Stimulated activated CD4-positive, alpha-beta T cell treated with anti-CD3 and anti-CD28 coated beads, TNF-alpha, amount 100 ng/mL, for 48 hours (primary cell): ENCODE measurements at regions not wholly inside any gene's neighbourhood (a gene's known extent, or its start where the extent isn't known, plus 50 kb on each side); places are given as distances from the start of the nearest gene placed in this dataset.
"Not testable (repeated sequence)": the region's sequence is repeated elsewhere in the genome, so short reads cannot be mapped to it uniquely, and the experiment has no call there.

Experiments used
- DNase-seq, 3 donors: peaks; one replicate each; pipeline ENCODE4 v3.0.0-alpha.2; 2020; ENCODE audit warnings: low read depth in 3 of 3

DNA sequence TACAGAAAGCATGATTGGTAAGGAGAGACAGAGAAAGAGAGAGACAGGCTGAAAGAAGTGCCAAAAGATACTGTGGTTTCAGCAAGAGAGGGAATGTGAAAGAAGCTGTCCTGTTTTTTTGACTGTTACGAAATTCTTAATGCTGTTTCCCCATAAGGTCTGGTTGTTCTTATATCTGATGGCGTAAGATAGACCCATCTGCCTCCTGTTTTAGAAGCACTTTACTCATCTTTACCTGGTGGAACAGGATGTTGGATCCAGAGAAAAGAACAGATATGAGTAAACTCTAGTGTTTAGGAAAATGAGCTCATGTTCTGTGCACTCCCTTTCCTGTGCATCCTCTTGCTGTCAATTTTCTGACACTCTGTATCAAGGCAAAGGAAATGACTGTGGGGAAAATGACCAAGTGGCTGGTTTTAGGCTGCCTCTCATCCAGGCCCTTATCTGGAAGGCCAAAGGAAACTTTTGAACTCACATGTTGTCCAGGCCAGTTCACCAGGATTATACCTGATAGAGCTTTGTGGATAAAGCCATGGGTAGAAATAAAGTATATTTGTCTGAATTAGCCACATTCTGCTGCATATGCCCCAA, 311.7 kb upstream of the HTR2C start:
- no peak for DNase-seq

DNA sequence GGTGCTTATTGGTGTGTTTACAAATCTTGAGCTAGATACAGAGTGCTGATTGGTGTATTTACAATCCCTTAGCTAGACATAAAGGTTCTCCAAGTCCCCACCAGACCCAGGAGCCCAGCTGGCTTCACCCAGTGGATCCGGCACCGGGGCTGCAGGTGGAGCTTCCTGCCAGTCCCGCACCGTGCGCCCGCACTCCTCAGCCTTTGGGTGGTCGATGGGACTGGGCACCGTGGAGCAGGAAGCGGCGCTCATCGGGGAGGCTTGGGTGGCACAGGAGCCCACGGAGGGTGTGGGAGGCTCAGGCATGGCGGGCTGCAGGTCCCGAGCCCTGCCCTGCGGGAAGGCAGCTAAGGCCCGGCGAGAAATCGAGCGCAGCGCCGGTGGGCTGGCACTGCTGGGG, 313.5 kb upstream of the HTR2C start:
- DNase-seq, result not testable (repeated sequence)

DNA sequence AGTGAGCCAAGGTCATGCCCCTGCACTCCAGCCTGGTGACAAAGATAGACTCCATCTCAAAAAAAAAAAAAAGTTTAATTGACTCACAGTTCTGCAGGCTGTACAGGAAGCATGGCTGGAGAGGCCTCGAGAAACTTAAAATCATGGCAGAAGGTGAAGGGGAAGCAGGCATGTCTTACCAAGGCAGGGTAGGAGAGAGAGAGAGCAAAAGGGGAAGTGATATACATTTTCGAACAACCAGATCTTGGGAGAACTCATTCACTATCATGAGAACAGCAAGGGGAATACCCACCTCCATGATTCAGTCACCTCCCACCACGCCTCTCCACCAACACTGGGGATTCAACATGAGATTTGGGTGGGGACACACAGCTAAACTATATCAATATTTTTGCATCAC, 315.2 kb upstream of the HTR2C start:
- no peak for DNase-seq

DNA sequence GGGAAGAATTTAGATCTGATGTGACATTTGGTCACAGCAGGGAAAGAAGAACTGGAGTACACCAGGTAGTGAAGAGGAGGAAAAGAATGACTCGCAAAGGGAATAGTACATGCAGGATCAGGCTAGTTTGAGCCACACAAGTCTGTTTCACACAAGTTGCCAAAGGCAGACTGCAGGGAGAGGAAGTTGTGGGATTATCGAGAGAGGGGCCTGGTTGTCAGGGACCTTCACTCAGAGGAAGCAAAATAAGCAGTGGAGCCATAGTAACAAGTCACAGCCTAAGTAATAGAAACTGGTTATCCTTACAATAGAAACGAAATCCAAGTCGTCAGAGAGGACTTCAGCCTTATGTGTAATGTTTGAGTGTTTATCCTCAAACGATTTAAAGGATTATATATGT, 316.7 kb upstream of the HTR2C start:
- DNase-seq, result no peak

DNA sequence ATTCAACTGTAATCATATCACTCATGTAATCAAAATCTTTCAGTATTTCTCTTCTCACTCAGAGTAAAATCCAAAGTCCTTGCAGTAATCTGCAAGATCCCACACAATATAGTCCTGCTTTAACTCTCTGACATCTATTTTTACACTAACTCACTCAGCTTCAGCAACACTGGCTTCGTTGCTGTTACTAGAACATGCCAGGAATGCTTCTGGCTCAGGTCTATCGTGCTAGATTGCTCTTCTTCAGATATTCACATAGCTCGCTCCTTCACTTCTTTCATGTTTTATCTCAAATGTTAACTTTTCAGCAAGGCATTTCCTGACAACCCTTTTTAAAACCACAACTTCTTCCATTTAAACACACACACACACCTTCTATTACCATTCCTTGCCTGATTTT, 331.7 kb upstream of the HTR2C start:
- no peak for DNase-seq

DNA sequence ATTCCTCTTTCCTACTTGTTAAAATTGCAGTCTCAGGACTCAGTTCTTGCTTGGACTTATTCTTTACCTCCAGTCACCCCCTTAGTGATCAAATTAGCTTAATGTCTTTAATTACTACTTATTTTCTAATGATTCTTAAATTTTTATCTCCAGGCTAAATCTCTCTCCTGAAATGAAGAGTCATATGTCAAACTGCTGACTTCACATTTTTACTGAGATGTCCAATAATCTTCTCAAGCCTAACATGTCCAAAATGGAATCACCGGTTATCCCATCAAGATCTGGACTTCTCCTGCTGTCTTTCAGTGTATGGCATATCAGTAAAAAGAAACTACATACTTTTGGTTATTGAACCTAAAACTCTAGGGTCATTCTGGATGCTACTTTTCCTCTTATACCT, 332.3 kb upstream of the HTR2C start:
- DNase-seq, result no peak

DNA sequence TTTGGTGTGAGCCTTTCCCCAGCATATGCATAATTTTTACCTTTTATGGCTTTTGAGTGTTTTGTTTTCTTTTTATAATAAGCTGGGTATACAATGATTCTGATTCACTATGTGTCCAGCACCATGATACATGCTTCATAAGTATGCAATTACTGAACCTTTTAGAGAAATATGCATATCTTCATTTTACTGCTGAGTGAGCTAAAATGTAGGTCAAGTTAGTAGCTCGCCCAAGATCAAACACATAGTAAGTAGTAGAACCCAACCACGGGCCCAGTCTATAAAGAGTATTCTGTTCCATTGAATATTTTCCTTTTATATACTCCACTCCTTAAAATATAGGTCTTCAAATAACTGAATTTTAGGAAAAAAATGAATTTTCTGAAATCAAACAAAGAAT, 362.4 kb upstream of the HTR2C start:
- no peak for DNase-seq

DNA sequence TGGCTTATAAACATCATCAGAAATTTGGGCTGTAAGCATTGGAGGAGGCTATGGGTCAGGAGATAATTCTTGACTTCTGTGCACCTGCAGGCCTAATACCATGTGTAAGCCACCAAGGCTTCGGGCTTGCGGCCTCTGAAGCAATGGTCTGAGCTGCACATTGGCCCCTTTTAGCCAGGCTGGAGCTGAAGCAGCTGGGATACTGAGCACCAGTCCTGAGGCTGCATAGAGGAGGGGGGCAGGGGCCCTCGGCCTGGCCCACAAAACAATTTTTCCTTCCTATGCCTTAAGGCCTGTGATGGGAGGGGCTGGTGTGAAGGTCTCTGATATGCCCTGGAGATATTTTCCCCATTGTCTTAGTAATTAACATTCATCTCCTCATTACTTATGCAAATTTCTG, 373.0 kb upstream of the HTR2C start:
- no peak for DNase-seq

DNA sequence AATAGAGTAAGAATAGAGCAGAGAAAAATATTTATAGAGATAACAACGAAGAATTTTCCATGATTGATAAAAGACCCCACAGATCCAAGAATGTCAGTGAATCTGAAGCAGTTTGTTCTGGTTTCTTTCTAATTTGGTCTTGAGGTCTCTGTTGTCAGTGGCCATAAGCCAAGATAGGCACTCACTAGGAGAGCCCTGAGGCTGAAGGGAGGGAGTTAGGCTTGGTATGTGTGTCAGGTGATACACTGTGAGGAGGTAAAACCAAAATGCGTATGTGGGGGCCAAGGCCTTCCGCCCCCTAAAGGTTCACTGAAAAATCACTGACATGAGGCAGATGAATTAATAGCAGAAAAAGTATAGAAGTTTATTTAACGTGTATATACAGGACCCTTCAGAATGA, 382.3 kb upstream of the HTR2C start:
- DNase-seq, result no peak

DNA sequence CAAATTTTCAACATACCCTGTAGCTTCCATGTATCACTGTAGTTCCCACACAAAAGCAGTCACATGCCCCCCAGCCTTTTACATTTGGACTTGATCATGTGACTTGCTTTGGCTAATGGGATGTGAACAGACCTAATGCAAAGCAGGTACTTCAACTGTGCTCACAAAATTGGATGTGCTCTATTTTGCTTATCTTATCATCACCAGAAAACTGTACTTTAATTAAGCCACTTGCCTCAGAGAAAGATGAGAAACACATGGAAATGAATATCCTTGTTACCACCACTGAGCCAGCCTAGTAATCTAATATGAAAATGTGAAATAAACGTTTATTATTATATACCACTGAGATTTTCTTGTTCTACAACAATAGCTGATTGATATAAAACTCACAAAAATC, 402.7 kb upstream of the HTR2C start:
- DNase-seq, result no peak

DNA sequence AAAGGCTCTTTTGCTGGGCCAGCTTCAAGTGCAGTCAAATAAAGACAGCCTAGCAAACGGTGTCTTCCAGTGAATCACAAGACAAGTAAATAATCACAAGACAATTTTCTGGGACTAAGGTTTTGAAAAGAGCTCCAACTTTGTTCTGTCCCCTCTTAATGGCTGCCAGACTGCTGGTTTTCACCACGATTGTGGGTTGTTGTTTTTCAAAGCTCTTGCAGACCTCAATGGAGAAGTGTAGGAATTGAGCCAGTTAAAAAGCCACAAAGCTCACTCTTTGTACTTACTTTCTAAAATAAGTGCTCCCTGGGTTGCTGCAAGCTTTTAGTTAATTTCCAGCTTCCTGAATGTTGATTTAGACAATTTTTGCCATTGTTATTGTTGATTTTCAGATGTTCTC, 405.8 kb upstream of the HTR2C start:
- DNase-seq, result no peak

DNA sequence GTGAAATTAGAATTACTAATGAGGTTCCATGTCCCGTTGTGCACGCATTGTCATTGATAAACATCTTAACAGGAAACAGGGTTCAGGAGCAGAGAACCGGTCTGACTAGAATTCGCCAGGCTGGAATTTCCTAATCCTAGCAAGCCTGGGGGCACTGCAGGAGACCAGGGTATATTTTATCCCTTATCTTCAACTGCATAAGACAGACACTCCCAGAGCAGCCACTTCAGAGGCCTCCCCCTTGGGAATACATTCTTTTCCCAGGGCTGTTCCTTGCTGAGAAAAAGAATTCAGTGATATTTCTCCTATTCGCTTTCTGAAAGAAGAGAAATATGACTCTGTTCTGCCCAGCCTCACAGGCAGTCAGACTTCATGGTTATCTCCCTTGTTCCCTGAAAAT, 416.6 kb upstream of the HTR2C start:
- not testable (repeated sequence) for DNase-seq

DNA sequence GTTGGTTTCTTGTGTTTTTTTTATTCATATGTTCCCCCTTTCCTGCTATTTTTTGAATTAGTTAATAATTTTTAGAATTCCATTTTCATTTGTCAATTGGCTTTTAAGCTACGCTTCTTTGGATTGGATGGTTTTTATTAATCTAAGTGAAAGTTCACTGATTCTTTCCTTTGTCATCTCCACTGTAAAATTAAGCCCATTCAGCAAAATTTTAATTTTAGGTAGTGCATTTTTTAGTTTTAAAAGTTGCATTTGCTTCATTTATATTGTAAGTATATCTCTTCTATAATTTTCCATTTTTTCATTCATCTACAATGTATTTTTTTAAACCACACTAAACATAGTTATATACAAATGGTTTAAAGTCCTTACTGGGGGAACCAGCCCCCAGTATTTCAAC, 417.3 kb upstream of the HTR2C start:
- DNase-seq, result no peak

DNA sequence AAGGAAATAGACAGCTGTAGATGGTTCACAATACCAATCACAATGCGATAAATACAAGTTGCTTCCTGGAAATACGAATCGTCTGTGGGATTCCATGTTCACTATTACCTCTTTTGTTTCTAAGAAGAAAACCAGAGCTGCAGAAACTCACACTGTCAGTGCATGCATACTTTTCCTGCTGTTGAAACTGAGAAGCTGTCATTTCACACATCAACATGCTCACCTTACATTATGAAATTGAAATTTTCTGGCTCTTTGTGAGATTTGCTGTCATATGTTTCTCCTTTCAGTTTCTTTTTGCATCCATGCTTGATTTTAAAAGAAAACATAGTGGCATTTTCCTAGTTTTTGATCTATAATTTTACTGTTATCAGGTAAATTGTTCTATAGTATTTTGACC, 418.3 kb upstream of the HTR2C start:
- no peak for DNase-seq

DNA sequence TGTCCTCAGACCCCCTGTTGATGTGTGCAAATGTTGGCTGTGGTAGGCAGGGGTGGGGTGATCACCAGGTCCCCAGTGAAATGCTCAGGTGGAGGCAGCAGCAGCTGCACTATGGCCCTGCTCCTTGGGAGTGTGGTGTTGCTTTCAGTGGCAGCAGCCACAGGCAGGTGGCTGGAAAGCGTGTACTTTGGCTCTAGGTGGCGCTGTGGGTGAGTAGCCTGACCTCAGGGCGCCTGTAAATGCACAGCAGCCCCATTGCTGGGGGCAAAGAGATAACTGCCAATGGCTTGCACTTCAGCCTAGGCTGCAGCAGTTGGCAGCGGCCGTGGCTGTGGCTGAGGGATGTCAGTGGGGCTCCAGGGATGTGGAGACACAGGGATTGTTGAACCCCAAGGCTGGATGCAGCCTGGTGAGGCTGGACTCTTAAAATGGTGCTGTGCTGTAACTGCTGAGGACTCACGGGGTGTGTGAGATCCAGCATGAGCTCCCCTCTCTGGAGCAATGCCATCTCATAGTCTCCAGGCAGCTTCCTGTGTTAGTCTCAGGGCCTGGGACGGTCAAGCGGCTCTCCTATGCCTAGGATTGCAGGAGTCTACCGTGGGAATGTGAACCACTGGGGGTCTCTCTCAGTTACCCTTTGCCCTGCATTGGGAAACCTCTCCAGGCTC, 421.7 kb upstream of the HTR2C start:
- peak in 1 of 3 donors; percentile 1 for DNase-seq

DNA sequence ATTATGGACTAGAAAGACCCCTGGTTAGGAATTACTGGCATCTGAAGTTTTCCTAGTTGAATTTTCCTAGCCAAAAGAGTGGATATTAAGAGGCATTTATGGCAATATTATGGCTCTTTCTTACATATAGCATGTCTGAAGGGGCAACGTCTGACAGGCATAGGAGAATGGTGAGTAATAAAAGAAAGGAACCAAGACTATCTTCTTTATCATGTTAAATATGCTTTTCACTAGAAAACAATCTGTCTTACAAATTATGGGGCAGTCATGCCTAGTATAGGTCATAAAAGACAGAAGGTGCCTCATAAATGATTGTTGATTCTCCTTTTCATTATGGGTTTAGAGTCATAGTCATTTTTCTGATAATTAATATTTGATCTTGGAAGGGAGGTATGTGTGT, 431.1 kb upstream of the HTR2C start:
- no peak for DNase-seq

DNA sequence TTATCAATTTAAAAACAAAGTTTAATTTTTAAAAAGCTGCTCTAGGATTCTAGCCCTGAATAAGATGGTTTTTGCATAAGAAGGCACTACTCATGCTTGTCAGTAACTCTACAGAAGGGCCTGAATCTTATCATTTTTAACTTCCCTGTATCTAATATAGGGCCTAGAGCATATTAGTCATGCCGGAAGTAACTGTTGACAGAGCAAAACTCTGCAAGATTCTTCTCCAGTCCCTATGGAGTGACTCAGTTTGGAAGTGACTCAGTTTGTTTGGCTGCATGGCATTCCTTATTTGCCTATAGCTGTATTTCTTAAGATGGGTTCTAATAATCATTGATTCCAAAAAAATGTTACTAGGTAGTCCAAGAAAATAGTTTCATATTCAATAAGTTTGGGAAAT, 431.8 kb upstream of the HTR2C start:
- no peak for DNase-seq

DNA sequence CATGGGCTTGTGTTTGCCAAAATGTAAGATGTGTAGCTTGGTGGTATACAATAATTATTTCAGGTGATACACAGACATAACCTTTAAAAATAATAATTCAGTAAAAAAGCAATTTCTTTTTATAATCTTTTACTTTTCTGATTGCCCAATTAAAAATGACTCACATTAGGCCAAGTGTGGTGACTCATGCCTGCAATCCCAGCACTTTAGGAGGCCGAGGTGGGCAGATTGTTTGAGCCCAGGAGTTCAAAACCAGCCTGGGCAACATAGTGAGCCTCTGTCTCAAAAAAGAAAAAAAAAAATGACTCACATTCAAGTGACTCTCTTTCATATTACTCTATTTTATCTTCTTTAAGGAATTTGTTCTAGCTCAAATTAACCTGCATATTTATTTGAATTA, 449.4 kb upstream of the HTR2C start:
- no peak for DNase-seq

DNA sequence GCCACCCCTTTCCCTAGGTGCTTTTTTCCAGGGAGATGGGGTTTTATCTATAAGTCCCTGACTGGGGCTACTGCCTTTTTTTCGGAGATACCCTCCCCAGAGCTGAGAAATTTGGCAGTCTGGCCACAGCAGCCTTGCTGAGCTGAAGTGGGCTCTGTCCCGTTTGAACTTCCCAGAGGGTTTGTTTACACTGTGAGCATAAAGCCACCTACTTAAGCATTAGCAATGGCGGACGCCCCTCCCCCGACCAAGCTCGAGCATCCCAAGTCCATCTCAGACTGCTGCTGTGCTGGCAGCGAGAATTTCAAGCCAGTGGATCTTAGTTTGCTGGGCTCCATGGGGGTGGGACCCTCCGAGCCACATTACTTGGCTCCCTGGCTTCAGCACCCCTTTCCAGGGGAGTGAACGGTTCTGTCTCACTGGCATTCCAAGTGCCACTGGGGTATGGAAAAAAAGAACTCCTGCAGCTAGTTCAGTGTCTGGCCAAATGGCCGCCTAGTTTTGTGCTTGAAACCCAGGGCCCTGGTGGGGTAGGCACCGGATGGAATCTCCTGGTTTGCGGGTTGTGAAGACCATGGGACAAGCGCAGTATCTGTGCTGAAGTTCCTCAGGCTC, 456.4 kb upstream of the HTR2C start:
- DNase-seq, result no peak

DNA sequence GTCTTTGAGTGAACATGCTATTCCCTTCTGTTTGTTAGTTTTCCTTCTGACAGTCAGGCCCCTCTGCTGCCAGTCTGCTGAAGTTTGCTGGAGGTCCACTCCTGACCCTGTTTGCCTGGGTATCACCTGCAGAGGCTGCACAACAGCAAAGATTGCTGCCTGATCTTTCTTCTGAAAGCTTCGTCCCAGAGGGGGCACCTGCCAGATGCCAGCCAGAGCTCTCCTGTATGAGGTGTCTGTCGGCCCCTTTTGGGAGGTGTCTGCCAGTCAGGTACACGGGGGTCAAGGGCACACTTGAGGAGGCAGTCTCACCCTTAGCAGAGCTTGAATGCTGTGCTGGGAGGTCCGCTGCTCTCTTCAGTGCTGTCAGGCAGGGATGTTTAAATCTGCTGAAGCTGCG, 456.9 kb upstream of the HTR2C start:
- no peak for DNase-seq

DNA sequence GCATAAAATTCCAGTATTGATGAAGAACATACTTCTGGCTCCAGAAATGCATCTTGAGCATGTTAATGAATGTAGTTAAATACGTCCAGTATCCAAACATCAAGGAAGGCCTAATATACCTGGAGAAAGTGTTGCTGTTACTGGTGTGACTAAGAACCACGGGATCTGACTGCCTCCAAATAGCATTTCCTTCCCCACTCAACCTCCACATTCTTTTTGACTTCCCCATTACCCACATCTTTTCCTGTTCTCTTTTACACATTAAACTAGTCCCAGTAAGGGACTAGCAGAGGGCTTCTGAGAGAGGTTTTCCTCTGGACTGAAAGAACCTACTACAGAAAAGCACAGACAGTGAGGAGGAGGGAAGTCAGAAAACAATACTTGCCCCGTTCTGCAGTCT, 482.8 kb upstream of the HTR2C start:
- no peak for DNase-seq

DNA sequence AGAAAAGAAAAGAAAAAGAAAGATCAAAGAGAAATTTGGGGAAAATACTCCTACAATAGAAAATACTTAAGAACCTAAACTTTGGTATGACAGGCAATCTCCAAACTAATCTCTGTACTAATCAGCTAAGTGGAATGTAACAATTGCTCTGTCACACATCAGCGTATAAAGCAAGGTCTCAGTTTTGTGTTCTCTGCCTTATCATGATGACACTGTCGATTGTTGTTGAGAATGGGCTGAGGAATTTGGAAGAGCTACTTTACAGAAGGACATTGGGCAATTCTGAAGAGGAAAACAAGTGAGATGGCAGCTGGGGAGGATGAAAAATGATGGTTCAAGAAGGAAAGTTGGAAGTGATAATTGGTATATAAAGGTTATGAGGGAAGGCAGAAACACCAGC, 486.0 kb upstream of the HTR2C start:
- DNase-seq, result no peak

DNA sequence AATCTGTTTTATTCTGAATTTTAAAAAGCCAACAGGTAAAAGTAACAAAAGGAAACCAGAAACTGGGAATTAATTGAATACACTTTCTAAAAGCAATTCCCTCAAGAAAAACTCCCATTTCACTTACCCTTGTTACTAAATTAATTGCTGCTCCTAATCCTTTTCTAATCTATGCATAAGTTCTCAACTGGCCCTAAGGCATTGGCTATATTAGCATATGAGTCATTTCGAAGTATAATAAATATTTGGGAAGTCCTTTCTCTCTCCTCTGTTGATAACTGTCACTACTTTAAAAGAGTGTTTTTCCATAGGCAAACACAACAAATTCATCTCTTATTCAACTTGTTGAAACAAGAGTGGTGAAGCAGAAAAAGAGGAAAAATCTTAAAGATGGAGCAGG, 486.5 kb upstream of the HTR2C start:
- no peak for DNase-seq

DNA sequence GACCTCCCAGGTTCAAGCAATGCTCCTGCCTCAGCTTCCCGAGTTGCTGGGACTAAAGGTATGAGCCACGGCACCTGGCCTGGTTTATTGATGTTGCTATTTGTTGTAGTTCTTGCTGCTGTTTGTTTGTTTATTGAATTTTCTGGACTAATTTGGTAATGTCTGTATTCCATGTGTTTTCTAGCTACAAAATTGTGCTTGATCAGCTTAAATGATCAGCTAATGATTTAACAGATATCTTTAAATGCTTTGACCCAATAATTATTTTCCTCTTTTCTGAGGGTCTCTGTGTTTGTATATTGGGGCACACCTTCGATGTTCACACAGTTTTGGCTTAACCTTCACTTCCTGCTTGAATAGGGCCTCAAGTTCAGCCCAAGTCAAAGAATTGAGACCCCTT, 488.1 kb upstream of the HTR2C start:
- DNase-seq, result no peak
